DMS 273 (cell line): ENCODE measurements at regions not wholly inside any gene's neighbourhood (a gene's known extent, or its start where the extent isn't known, plus 50 kb on each side); places are given as distances from the start of the nearest gene placed in this dataset.
"Not testable (repeated sequence)": the region's sequence is repeated elsewhere in the genome, so short reads cannot be mapped to it uniquely, and the experiment has no call there.

Experiments
- DNase-seq: peaks from one replicate; lab custom pipeline; 2025; ENCODE audit not compliant: unreplicated experiment; lab: John Stamatoyannopoulos, UW

- DNase-seq: no peak
Measured at GRCh38 chr17:71176331-71176730, 944.5 kb upstream of the SOX9 start.

GRCh38 chr17:71176928-71177443, 943.8 kb upstream of the SOX9 start:
- no peak for DNase-seq

- peak; percentile 56 for DNase-seq
Measured at GRCh38 chr17:71180801-71181385, 939.9 kb upstream of the SOX9 start.

- no peak for DNase-seq
Measured at GRCh38 chr17:71183066-71183660, 937.7 kb upstream of the SOX9 start.

- DNase-seq: no peak
Measured at GRCh38 chr17:71184716-71185115, 936.1 kb upstream of the SOX9 start.

GRCh38 chr17:71187145-71187878, 933.5 kb upstream of the SOX9 start:
- DNase-seq: no peak

GRCh38 chr17:71188811-71189492, 931.9 kb upstream of the SOX9 start:
- DNase-seq: no peak

- no peak for DNase-seq
Measured at GRCh38 chr17:71189493-71189831, 931.4 kb upstream of the SOX9 start.

GRCh38 chr17:71192039-71192555, 928.7 kb upstream of the SOX9 start:
- no peak for DNase-seq

- DNase-seq: no peak
Measured at GRCh38 chr17:71192848-71193247, 928.0 kb upstream of the SOX9 start.

GRCh38 chr17:71200597-71200996, 920.2 kb upstream of the SOX9 start:
- DNase-seq: no peak

- no peak for DNase-seq
Measured at GRCh38 chr17:71201639-71202038, 919.2 kb upstream of the SOX9 start.

- DNase-seq: no peak
Measured at GRCh38 chr17:71202449-71202848, 918.4 kb upstream of the SOX9 start.

- no peak for DNase-seq
Measured at GRCh38 chr17:71203953-71204352, 916.9 kb upstream of the SOX9 start.

- DNase-seq: not testable (repeated sequence)
Measured at GRCh38 chr17:71205951-71206350, 914.9 kb upstream of the SOX9 start.

- DNase-seq: no peak
Measured at GRCh38 chr17:71208111-71208704, 912.6 kb upstream of the SOX9 start.

- DNase-seq: no peak
Measured at GRCh38 chr17:71213936-71214335, 906.9 kb upstream of the SOX9 start.

GRCh38 chr17:71217769-71218168, 903.1 kb upstream of the SOX9 start:
- no peak for DNase-seq

GRCh38 chr17:71224824-71225575, 895.8 kb upstream of the SOX9 start:
- DNase-seq: no peak

- DNase-seq: no peak
Measured at GRCh38 chr17:71227841-71228240, 893.0 kb upstream of the SOX9 start.
